GM21576 (cell line): ENCODE measurements at regions not wholly inside any gene's neighbourhood (a gene's known extent, or its start where the extent isn't known, plus 50 kb on each side); places are given as distances from the start of the nearest gene placed in this dataset.

Experiments used
- ATAC-seq: cut with Tn5 transposase; IDR thresholded peaks from one replicate; pipeline ENCODE4 v1.9.1; 2021; ENCODE audit warnings: mild to moderate bottlenecking, moderate library complexity; ENCODE audit not compliant: unreplicated experiment

DNA sequence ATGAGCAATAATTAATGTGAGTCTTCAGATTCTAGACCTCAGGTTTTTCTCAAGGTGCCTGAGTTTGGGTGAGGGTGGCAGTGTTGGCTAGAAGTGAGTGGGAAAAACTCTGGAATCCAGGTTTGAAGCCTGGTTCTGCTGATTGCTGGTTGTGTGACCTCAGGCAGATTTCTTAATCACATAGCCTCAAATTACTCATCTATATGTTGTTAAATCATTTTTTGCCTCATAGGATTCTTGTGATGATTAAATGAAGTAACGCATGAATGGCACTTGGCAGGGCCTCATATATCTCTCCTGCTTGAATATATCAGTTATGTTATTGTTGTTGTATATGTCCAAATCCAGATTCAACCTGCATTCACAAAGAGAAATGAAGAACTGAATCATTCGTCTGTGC, 60.5 kb downstream of the NR2F2 start:
- no peak for ATAC-seq

GRCh38 chr15:96392380-96393208, 62.1 kb downstream of the NR2F2 start:
- ATAC-seq: no peak

DNA sequence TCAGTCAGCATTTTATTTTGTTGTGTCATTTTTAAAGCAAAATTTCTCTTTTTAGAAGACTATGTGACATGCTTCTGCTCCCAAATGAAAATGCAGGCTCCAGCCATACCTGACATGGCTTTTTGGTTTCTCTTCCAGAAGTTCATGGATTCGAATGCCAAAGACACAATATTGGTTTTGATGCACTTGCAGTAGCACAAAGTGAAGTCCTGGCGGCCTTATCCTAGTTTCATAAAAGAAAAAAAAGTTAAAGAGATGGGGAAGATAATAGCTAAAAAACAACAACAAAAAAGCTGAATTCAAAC, 62.7 kb downstream of the NR2F2 start:
- ATAC-seq: no peak

DNA sequence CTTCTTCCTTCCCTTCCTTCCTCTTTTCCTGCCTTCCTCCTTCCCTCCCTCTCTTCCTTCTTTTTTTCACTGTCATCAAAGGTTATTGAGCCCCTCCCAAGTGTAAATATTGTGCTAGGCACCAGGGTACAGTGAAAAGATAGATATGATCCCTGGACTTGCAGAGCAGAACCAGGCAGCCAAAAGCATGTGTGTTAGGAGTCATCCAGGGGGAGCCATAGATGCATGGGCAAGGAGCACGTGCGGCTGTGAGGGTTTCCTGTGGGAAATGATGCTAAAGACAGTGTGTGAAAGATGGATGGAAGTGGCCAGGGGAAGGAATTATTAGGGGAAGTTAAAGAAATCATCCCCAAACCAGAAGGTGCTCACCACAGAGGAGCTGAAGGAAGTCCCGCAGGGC, 65.2 kb downstream of the NR2F2 start:
- no peak for ATAC-seq

- no peak for ATAC-seq
These were observed 68.3 kb downstream of the NR2F2 start for GRCh38 chr15:96398776-96399175.

DNA sequence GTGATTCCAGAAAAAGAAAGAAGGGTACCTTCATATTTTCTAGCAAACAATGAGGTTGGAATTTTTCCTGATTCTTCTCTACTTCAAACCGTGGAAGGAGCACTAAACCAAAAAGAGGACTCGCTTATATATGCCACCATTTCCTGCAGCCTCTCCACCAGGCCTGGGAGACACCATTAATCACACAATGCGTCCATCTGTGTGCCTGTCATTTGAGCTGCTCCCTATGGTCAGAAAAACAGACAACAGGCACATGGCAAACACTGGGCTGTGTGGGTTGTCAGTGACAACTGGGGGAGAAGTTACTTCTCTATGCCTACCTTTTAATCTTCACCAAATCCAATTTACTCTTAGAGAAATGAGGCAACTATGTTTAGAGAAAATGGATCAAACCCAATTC, 71.9 kb downstream of the NR2F2 start:
- no peak for ATAC-seq

- no peak for ATAC-seq
These were observed 72.6 kb downstream of the NR2F2 start for GRCh38 chr15:96403071-96403470.

GRCh38 chr15:96403932-96404331, 73.4 kb downstream of the NR2F2 start:
- ATAC-seq: no peak

DNA sequence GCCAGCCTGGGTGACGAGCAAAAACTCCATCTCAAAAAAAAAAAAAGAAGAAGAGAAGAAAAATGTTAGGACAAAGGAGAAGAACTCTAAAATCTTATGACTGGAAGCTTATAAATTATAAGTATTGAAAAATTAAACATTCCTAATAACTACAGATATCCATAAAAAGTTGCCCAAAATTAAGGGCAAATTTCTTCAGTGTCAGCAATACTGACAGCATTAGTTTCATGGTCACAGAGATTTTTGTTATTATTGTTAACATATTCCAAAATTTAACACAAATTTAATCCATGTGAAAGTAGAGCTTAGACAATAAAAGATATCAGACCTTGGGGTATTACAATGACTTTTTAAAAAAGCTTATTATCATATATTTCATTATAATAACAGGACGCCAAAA, 74.1 kb downstream of the NR2F2 start:
- ATAC-seq: no peak

DNA sequence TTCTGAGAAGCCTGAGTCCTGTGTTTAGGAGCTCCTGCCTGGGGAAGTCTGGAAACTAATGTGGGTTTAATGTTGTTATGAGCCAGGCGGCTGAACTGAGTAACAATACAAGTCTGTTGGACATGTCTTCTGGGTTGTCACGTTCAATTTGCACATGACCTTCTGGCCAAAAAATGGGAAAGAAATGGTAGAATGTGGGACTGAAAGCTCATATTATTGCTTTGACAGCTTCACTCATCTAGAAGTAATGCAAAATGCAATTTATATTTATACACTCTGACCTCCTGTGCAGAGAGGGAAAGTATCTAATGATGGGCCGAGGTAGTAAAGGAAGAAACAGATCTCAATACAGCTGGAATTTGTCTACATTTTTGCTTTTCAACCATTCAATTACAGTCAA, 75.8 kb downstream of the NR2F2 start:
- ATAC-seq: no peak

GRCh38 chr15:96406701-96407100, 76.2 kb downstream of the NR2F2 start:
- ATAC-seq: no peak

DNA sequence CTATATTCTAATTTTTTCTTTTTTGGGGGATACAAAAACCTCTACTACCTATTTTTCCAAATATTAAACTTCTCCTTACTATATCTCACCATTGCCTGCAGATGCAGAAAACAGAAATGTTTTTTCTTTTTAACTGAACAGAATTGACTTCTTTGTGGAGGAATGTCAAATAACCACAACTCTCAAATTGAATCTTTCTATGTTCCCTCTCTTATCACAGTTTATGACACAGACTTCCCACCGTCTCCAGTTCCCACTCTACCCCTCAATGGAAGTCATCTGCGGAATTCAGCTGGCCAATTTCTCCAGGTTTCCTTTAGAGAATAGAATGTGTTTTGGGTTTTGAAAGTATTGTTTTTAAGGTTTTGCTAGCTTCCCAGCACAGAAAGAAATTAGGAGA, 77.0 kb downstream of the NR2F2 start:
- ATAC-seq: no peak

DNA sequence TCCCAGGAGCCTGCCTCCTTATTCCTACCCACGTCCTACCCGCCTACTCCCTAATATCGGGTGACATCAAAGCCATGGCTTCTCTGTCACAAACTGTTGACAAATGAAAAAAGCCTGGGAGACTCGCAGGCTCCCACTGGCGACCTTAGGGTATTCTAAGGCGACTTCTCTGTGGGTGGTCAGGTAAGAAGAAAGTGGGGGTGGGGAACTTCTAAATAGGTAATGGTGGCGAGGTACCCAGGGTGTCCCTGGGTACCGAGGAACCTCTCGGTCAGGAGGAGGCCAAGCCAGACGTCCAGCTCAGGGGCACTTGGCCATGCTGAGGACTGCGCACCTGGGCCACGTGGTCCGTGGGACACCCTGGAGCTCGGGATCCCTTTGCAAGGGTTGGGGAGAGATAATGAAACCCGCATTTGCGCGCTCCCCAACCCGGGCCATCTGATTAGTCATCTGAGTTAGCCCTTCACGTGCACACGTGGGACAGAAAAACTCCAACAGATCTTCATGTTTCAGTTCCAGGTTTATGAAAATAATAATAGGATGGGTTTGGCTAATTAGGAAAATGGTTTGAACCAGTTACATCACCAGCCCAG, 78.2 kb downstream of the NR2F2 start:
- no peak for ATAC-seq

DNA sequence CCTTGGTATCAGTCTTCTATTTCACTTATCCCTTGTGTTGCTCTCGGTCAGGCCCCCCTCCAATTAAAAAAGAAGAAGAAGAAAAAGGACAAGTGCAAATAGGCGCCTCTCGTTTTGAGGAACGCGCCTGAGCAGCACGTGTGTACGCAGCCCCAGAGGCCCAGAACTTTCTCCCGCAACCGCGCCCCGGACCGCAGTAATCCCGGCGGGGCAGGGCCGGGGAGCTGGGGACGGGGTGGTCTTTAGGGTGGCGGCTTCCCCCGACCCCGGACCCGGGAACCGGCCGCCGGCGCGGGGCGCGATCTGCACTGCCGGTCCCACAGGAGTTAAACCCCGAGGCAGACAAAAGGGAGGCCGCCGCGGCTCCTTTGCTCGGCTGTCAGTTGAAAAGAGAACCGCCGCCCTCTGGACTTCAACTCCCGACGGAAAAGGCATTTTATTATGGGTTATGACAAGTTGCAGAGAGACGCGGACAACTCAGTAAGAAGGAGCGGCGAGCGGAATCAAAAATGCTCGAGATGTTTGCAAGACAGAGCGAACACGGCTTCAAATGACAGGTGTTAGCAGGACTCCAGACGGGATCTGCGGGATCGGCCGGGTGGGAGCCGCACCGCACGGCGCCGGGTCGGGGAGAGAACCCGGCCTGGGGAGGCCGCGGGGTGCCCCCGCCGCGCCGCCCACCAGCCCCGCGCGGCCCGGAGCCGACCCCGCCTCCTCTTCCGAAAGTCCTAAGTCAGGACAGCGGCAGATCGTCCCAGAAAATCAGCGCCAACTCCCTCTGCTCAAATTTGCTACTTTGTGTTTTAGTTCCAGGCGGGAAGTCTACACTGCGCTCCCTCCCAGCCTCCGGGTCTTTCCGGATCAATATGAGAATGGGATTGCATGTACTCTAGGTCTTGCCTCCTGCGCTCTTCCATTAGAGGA, 79.0 kb downstream of the NR2F2 start:
- ATAC-seq: no peak

- no peak for ATAC-seq
These were observed 79.9 kb downstream of the NR2F2 start for GRCh38 chr15:96410175-96411055.

GRCh38 chr15:96411056-96412031, 80.8 kb downstream of the NR2F2 start:
- no peak for ATAC-seq

- no peak for ATAC-seq
These were observed 81.8 kb downstream of the NR2F2 start for GRCh38 chr15:96412045-96412905.

- ATAC-seq: no peak
These were observed 82.4 kb downstream of the NR2F2 start for GRCh38 chr15:96412906-96413231.

DNA sequence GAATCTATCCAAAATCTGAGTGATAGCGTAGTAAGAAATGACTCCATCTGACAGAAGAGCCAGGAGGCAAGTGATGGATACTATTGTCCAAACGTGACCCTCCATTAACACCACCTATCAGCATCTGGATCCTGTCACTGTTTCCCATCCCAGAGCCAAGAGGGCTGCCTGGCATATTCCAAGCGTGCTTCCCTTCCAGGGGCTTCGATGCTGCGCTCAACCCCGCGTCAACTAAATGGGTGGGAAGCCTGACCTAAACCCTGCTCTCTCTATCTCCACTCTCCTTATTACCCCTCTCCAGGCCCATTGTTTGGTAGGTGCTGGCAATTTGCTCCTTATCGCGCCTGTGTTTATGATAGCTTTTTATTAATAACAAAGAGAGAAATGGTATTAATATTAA, 83.2 kb downstream of the NR2F2 start:
- no peak for ATAC-seq
